ENCODE measurements at regions not wholly inside any gene's neighbourhood (a gene's known extent, or its start where the extent isn't known, plus 50 kb on each side); places are given as distances from the start of the nearest gene placed in this dataset.

GRCh38 chr3:56909349-56909748 is 107.6 kb upstream of the ARHGEF3 start:
- Histone ChIP-seq H2AFZ (ENCODE audit: low read depth, low read length, severe bottlenecking) (no peak overlapping the region), H3K9ac (ENCODE audit: low read length) (no peak overlapping the region), H3K4me3 (ENCODE audit: insufficient read depth, low read length, poor library complexity, severe bottlenecking) (no peak overlapping the region), H4K20me1 (ENCODE audit: low read depth, low read length) (no peaks in the 10 kb centered on the region), H3K79me2 (ENCODE audit: insufficient read depth, low read length) (no peaks in the 10 kb centered on the region), H3K9me2 (replicated peaks; ENCODE audit: insufficient read depth, low read length) (no peaks in the 10 kb centered on the region), H3K27me3 (ENCODE audit: low read length) (no peaks in the 10 kb centered on the region), H3K4me2 (ENCODE audit: low read depth, low read length, poor library complexity, severe bottlenecking) (no peak overlapping the region), H3K9me3 (ENCODE audit: insufficient read depth, low read length) (no peaks in the 10 kb centered on the region), H3K27ac (ENCODE audit: low read depth, low read length) (no peak overlapping the region), H3F3A (ENCODE audit: insufficient read depth) (no peaks in the 10 kb centered on the region), H3K36me3 (ENCODE audit: low read length) (no peaks in the 10 kb centered on the region)
- TF ChIP-seq CTCF (IDR thresholded peaks at IDR 0.05; ENCODE audit: insufficient read depth, low read length, poor library complexity, severe bottlenecking) (no peak), EZH2phosphoT487 (conservative IDR thresholded peaks at IDR 0.05; ENCODE audit: low read length) (no peak)

- Histone ChIP-seq H4K20me1 (ENCODE audit: low read depth, low read length) (no peaks in the 10 kb centered on the region), H3K79me2 (ENCODE audit: insufficient read depth, low read length) (no peaks in the 10 kb centered on the region), H3K9me2 (replicated peaks; ENCODE audit: insufficient read depth, low read length) (no peaks in the 10 kb centered on the region), H3K4me2 (ENCODE audit: low read depth, low read length, poor library complexity, severe bottlenecking) (no peak overlapping the region), H3K27me3 (ENCODE audit: low read length) (no peaks in the 10 kb centered on the region), H2AFZ (ENCODE audit: low read depth, low read length, severe bottlenecking) (no peak overlapping the region), H3K9ac (ENCODE audit: low read length) (no peak overlapping the region), H3F3A (ENCODE audit: insufficient read depth) (no peaks in the 10 kb centered on the region), H3K36me3 (ENCODE audit: low read length) (no peaks in the 10 kb centered on the region), H3K27ac (ENCODE audit: low read depth, low read length) (no peak overlapping the region), H3K4me3 (ENCODE audit: insufficient read depth, low read length, poor library complexity, severe bottlenecking) (no peak overlapping the region), H3K9me3 (ENCODE audit: insufficient read depth, low read length) (no peaks in the 10 kb centered on the region)
- TF ChIP-seq CTCF (IDR thresholded peaks at IDR 0.05; ENCODE audit: insufficient read depth, low read length, poor library complexity, severe bottlenecking) (no peak), EZH2phosphoT487 (conservative IDR thresholded peaks at IDR 0.05; ENCODE audit: low read length) (no peak)
Observed at GRCh38 chr3:56908004-56908403, 106.3 kb upstream of the ARHGEF3 start.

- H3K79me2 ChIP-seq (ENCODE audit: insufficient read depth, low read length) = no peaks in the 10 kb centered on the region
- no peaks in the 10 kb centered on the region for H3F3A ChIP-seq (ENCODE audit: insufficient read depth)
- no peak overlapping the region for H3K4me3 ChIP-seq (ENCODE audit: insufficient read depth, low read length, poor library complexity, severe bottlenecking)
- H4K20me1 ChIP-seq (ENCODE audit: low read depth, low read length) = no peaks in the 10 kb centered on the region
- H3K27ac ChIP-seq (ENCODE audit: low read depth, low read length) = no peak overlapping the region
- no peak overlapping the region for H3K4me2 ChIP-seq (ENCODE audit: low read depth, low read length, poor library complexity, severe bottlenecking)
- no peaks in the 10 kb centered on the region for H3K9me2 ChIP-seq (replicated peaks; ENCODE audit: insufficient read depth, low read length)
- H2AFZ ChIP-seq (ENCODE audit: low read depth, low read length, severe bottlenecking) = no peak overlapping the region
- H3K9me3 ChIP-seq (ENCODE audit: insufficient read depth, low read length) = no peaks in the 10 kb centered on the region
- no peaks in the 10 kb centered on the region for H3K36me3 ChIP-seq (ENCODE audit: low read length)
- no peaks in the 10 kb centered on the region for H3K27me3 ChIP-seq (ENCODE audit: low read length)
- no peak overlapping the region for H3K9ac ChIP-seq (ENCODE audit: low read length)
- TF ChIP-seq EZH2phosphoT487 (conservative IDR thresholded peaks at IDR 0.05; ENCODE audit: low read length) (no peak), CTCF (IDR thresholded peaks at IDR 0.05; ENCODE audit: insufficient read depth, low read length, poor library complexity, severe bottlenecking) (no peak)
Observed at GRCh38 chr3:56904552-56905215, 102.9 kb upstream of the ARHGEF3 start.

Data from SU-DHL-6 (cell line).